Naive thymus-derived CD4-positive, alpha-beta T cell (primary cell): ENCODE measurements at regions not wholly inside any gene's neighbourhood (a gene's known extent, or its start where the extent isn't known, plus 50 kb on each side); places are given as distances from the start of the nearest gene placed in this dataset.

Source experiments
- ATAC-seq: fragments of 150-1000 bp; cut with Tn5 transposase; 2 replicates; pipeline ENCODE4 v1.10.0; 2021; ENCODE audit warnings: mild to moderate bottlenecking, moderate library complexity
- CTCF ChIA-PET: fragments of 350-600 bp; sonication (Branson Sonifier 250); formaldehyde crosslinking; loops from one replicate; lab custom pipeline; 2021; ENCODE audit warnings: antibody characterized with exemption; lab: Charles Lee
- POLR2A ChIA-PET: fragments of 350-600 bp; sonication (Branson Sonifier 250); formaldehyde crosslinking; loops from one replicate; lab custom pipeline; 2021; ENCODE audit warnings: antibody characterized with exemption, inconsistent platforms; lab: Charles Lee
- DNase-seq, 9 donors: peaks; one replicate each; pipeline versions ENCODE4 v3.0.0 to v3.0.0-alpha.2; 2020 to 2022; ENCODE audit warnings: mixed read lengths in 1 of 9
- H3K27ac ChIP-seq: one replicate; pipeline ENCODE4 v1.7.0; 2013; ENCODE audit warnings: mild to moderate bottlenecking, low read depth, low read length, moderate library complexity
- H3K27me3 ChIP-seq, 2 donors: one replicate each; pipeline ENCODE4 v1.7.0; 2013; ENCODE audit warnings: low read length in 2 of 2, mild to moderate bottlenecking in 2 of 2, moderate library complexity in 2 of 2; ENCODE audit not compliant: control insufficient read depth in 2 of 2, insufficient read depth in 2 of 2
- H3K36me3 ChIP-seq, 3 experiments: 1 replicate in 2 of 3; 2 replicates in 1 of 3; pipeline ENCODE4 v1.7.0; 2013; ENCODE audit warnings: low read length in 3 of 3, mild to moderate bottlenecking in 3 of 3, moderate library complexity in 1 of 3; ENCODE audit not compliant: insufficient read depth in 3 of 3, control insufficient read depth in 2 of 3
- H3K4me1 ChIP-seq, 2 donors: one replicate each; pipeline ENCODE4 v1.7.0; 2013; ENCODE audit warnings: low read length in 2 of 2, mild to moderate bottlenecking in 2 of 2, moderate library complexity in 1 of 2; ENCODE audit not compliant: control insufficient read depth in 2 of 2, insufficient read depth in 2 of 2
- H3K4me3 ChIP-seq: 2 replicates; pipeline ENCODE4 v1.7.0; 2013; ENCODE audit warnings: mild to moderate bottlenecking, low read length
- H3K9me3 ChIP-seq, 3 experiments: 1 replicate in 2 of 3; 2 replicates in 1 of 3; pipeline ENCODE4 v1.7.0; 2013; ENCODE audit warnings: low read length in 3 of 3; ENCODE audit not compliant: control insufficient read depth in 2 of 3
- H3K27ac Mint-ChIP-seq, 9 donors: one replicate each; pipeline ENCODE4 v1.8.0; 2020 to 2022; ENCODE audit warnings: mixed read lengths in 9 of 9, mild to moderate bottlenecking in 8 of 9, moderate library complexity in 5 of 9, inconsistent platforms in 2 of 9
- H3K27me3 Mint-ChIP-seq, 5 donors: one replicate each; pipeline ENCODE4 v1.8.0; 2021 to 2022; ENCODE audit warnings: mixed read lengths in 5 of 5, mild to moderate bottlenecking in 1 of 5
- H3K36me3 Mint-ChIP-seq, 5 donors: one replicate each; pipeline ENCODE4 v1.8.0; 2020 to 2022; ENCODE audit warnings: mixed read lengths in 5 of 5, mild to moderate bottlenecking in 3 of 5, inconsistent platforms in 1 of 5
- H3K4me1 Mint-ChIP-seq, 7 donors: one replicate each; pipeline ENCODE4 v1.8.0; 2020 to 2022; ENCODE audit warnings: mixed read lengths in 7 of 7, mild to moderate bottlenecking in 3 of 7, inconsistent platforms in 1 of 7
- H3K4me3 Mint-ChIP-seq, 10 donors: one replicate each; pipeline ENCODE4 v1.8.0; 2020 to 2022; ENCODE audit warnings: mild to moderate bottlenecking in 10 of 10, mixed read lengths in 10 of 10, moderate library complexity in 6 of 10, inconsistent platforms in 2 of 10
- H3K9me3 Mint-ChIP-seq, 11 donors: one replicate each; pipeline ENCODE4 v1.8.0; 2020 to 2022; ENCODE audit warnings: mixed read lengths in 11 of 11, mild to moderate bottlenecking in 4 of 11, inconsistent platforms in 1 of 11, moderate library complexity in 1 of 11
- intact Hi-C, 2 donors: fragments of 100-400 bp; cut with micrococcal nuclease; formaldehyde crosslinking; loops; one replicate each; pipeline ENCODE4 v1.15.1; 2023

DNA sequence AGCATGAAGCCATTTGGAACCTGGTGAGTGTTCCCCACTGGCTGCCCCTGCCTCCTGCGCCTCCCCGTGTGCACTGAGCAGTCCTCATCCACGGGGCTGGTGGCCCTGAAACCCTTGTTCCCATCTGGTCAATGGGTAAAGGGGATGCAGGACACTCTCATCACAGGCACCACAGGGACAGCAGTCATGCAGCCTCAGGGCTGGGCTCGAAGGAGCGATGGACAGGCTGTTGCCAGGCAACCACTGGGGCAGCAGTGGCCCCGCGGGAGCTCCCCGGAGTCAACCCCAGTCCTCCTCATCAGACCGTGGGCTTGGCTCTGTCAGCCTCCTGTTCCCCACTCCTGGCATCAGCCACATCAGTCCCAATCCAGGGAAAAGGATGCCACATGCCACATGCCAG is 509.5 kb downstream of the EIPR1 start:
- Histone ChIP-seq H3K4me1 (no peaks in the 10 kb centered on the region), H3K9me3 (no peaks in the 10 kb centered on the region), H3K27ac (no peak overlapping the region), H3K4me3 (no peak overlapping the region), H3K27me3 (no peaks in the 10 kb centered on the region), H3K36me3 (no peaks in the 10 kb centered on the region)
- H3K36me3 Mint-ChIP-seq: no peaks in the 10 kb centered on the region
- peaks cover 0 to 3% (median 0%) of the 10 kb centered on the region in 7 donors for H3K4me1 Mint-ChIP-seq
- H3K27ac Mint-ChIP-seq: no peak overlapping the region
- no peak for DNase-seq
- H3K27me3 Mint-ChIP-seq: no peaks in the 10 kb centered on the region
- POLR2A ChIA-PET: no interaction called here
- H3K9me3 Mint-ChIP-seq: no peaks in the 10 kb centered on the region
- no peak for ATAC-seq
- CTCF ChIA-PET: no interaction called here
- intact Hi-C loops: no loop called here
- no peak overlapping the region for H3K4me3 Mint-ChIP-seq

DNA sequence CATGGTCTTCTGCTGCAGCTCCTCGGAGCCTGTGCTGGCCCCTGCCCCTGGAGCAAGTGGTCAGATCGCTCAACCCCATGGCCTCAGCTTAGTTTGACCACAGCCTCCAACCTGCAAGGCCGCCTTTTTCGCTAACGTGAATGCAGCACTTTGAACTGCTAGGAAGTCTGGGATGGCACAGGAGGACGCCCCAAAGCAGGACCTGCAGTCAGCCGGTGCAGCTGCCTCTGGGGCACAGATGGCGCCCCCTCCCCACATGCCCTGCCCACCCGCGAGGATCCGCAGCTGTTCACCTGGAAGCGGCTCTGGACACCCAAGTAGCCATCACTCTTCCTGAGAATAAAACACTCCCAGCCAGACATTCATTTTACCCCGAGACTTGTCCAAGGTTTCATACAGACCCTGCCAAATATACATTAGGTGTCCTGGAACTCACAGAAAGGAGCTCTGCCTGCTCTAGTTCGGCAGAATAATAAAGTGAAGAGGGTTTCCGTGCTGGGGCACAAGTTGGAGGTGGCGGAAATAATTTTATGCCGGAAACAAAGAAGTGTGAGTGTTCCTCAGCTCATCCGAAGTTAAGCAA is 510.1 kb downstream of the EIPR1 start:
- Mint-ChIP-seq H3K4me1 (no peaks in the 10 kb centered on the region), H3K9me3 (no peaks in the 10 kb centered on the region), H3K27ac (no peak overlapping the region), H3K27me3 (no peaks in the 10 kb centered on the region), H3K36me3 (no peaks in the 10 kb centered on the region), H3K4me3 (no peak overlapping the region)
- POLR2A ChIA-PET: no interaction called here
- no peak for DNase-seq
- Histone ChIP-seq H3K9me3 (no peaks in the 10 kb centered on the region), H3K36me3 (no peaks in the 10 kb centered on the region), H3K27me3 (no peaks in the 10 kb centered on the region), H3K4me3 (no peak overlapping the region), H3K27ac (no peak overlapping the region), H3K4me1 (no peaks in the 10 kb centered on the region)
- intact Hi-C loops: no loop called here
- CTCF ChIA-PET: no interaction called here
- no peak for ATAC-seq

DNA sequence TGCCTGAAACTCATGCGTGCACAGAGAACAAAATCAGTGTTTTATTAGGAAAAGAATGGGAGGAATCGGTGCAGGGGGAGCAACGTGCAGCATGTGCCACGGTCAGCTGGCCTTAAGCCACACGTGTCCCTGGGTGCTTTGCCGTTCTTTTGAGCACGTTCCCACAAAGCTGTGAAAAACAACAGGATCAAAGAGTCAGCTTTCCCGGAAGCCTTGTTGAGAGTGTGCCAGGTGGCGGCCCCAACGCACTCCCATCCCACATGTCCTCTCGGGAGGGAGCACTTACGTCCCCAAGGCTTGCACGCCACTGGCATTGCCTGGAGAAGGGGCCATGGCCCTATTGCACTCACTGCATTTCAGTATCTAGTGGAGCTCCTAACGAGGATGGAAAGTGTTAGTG is 511.2 kb downstream of the EIPR1 start:
- no peak overlapping the region for H3K4me3 ChIP-seq
- Mint-ChIP-seq H3K9me3 (no peaks in the 10 kb centered on the region), H3K27me3 (no peaks in the 10 kb centered on the region), H3K4me1 (no peaks in the 10 kb centered on the region), H3K36me3 (no peaks in the 10 kb centered on the region), H3K4me3 (no peak overlapping the region), H3K27ac (no peak overlapping the region)
- POLR2A ChIA-PET: no interaction called here
- intact Hi-C loops: no loop called here
- ATAC-seq: no peak
- CTCF ChIA-PET: no interaction called here
- H3K4me1 ChIP-seq: no peaks in the 10 kb centered on the region
- H3K27me3 ChIP-seq: no peaks in the 10 kb centered on the region
- H3K27ac ChIP-seq: no peak overlapping the region
- no peak for DNase-seq
- no peaks in the 10 kb centered on the region for H3K36me3 ChIP-seq
- no peaks in the 10 kb centered on the region for H3K9me3 ChIP-seq

DNA sequence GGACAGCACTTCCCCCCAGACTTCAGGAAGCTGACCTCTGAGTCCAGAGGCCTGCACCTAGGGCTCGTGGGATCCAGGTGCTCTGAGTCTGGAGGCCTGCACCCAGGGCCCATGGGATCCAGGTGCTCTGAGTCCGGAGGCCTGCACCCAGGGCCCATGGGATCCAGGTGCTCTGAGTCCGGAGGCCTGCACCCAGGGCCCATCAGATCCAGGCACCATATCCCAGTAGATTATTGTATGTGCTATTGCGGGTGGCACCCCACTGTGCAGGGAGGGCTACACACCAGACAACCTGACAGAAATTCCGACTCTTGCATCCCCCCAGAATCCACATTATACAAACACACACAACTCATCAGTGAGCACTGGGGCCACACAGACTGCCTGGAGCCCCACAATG is 515.2 kb downstream of the EIPR1 start:
- H3K4me1 Mint-ChIP-seq: no peaks in the 10 kb centered on the region
- no peak overlapping the region for H3K4me3 Mint-ChIP-seq
- no peak overlapping the region for H3K27ac Mint-ChIP-seq
- no peaks in the 10 kb centered on the region for H3K36me3 Mint-ChIP-seq
- Histone ChIP-seq H3K4me3 (no peak overlapping the region), H3K36me3 (no peaks in the 10 kb centered on the region), H3K27ac (no peak overlapping the region), H3K9me3 (no peaks in the 10 kb centered on the region), H3K27me3 (no peaks in the 10 kb centered on the region), H3K4me1 (no peaks in the 10 kb centered on the region)
- intact Hi-C loops: no loop called here
- CTCF ChIA-PET: no interaction called here
- ATAC-seq (peak; percentile 8), DNase-seq (no peak)
- POLR2A ChIA-PET: no interaction called here
- no peaks in the 10 kb centered on the region for H3K27me3 Mint-ChIP-seq
- H3K9me3 Mint-ChIP-seq: no peaks in the 10 kb centered on the region

DNA sequence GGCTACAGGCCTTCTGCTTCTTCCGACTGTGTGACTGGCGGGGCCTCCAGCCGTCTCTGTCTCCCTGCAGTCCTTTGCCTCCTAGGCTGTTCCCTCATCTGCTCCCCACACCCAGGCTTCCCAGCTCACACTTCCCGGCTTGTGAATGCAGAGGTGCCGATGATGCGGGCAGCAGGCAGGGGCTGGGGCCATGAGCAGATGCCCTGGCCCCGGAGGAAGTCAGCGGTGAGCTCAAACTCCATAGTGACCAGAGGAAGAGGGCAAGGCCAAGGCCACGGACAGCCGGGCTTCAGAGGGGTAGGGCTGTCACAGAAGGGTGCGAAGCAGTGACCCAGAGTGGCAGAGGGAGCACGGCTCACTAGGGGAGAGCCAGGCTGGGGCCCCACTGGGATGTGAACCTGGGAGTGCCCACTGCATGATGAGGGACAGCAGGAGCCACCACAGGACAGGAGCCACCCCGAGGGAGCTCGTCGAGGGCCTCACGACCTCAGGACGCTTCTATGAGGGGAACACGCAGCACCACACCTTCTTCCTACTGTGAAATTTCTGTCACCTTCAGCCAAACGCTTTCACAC is 515.9 kb downstream of the EIPR1 start:
- no peaks in the 10 kb centered on the region for H3K9me3 Mint-ChIP-seq
- DNase-seq (no peak), ATAC-seq (no peak)
- Histone ChIP-seq H3K27me3 (no peaks in the 10 kb centered on the region), H3K27ac (no peak overlapping the region), H3K4me1 (no peaks in the 10 kb centered on the region), H3K36me3 (no peaks in the 10 kb centered on the region), H3K9me3 (no peaks in the 10 kb centered on the region), H3K4me3 (no peak overlapping the region)
- no peak overlapping the region for H3K4me3 Mint-ChIP-seq
- intact Hi-C loops: no loop called here
- CTCF ChIA-PET: no interaction called here
- no peaks in the 10 kb centered on the region for H3K4me1 Mint-ChIP-seq
- no peaks in the 10 kb centered on the region for H3K36me3 Mint-ChIP-seq
- POLR2A ChIA-PET: no interaction called here
- no peaks in the 10 kb centered on the region for H3K27me3 Mint-ChIP-seq
- H3K27ac Mint-ChIP-seq: no peak overlapping the region

DNA sequence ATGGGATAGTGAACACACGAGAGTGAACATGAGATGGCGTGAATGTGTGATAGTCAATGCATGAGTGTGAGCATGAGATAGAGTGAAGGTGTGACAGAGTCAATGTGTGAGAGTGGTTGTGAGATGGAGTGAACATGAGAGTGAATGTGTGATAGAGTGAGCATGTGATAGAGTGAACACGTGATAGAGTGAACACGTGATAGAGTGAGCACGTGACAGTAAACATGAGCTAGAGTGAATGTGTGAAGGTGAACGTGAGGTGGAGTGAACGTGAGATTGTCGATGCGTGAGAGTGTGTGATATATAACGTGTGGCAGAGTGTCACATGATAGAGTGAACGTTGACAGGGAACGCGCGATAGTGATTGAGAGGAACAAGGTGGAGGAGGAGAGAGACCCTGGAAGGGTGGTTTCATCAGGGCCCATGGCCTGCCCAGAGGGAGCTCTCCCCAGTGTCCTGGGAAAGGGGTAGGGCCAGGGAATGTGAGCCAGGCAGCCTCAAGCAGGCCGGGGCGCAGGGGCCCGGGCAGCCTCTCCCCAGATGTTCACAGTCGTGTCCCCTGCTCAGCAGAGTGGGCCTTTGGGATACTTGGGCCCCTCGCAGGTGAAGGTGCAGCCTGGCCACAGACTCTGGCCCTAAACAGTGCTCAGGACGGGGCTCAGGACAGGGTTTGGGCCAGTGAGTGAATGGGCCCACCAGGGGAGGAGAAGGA is 516.9 kb downstream of the EIPR1 start:
- H3K36me3 ChIP-seq: no peaks in the 10 kb centered on the region
- CTCF ChIA-PET: no interaction called here

DNA sequence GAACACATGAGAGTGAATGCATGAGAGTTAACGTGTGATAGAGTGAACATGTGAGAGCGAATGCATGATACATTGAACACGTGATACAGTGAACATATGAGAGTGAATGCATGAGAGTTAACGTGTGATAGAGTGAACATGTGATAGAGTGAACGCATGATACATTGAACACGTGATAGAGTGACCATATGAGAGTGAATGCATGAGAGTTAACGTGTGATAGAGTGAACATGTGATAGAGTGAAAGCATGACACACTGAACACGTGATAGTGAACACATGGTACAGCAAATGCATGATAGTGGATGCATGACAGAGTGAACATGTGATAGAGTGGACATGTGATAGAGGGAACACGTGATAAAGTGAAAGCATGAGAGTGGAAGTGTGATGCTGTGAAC is 517.9 kb downstream of the EIPR1 start:
- Mint-ChIP-seq H3K36me3 (no peaks in the 10 kb centered on the region), H3K4me1 (no peaks in the 10 kb centered on the region), H3K9me3 (no peaks in the 10 kb centered on the region), H3K27me3 (no peaks in the 10 kb centered on the region), H3K27ac (no peak overlapping the region), H3K4me3 (no peak overlapping the region)
- no peak overlapping the region for H3K27ac ChIP-seq
- POLR2A ChIA-PET: no interaction called here
- CTCF ChIA-PET: no interaction called here
- intact Hi-C loops: no loop called here
- no peaks in the 10 kb centered on the region for H3K4me1 ChIP-seq
- H3K9me3 ChIP-seq: no peaks in the 10 kb centered on the region
- no peaks in the 10 kb centered on the region for H3K27me3 ChIP-seq
- no peaks in the 10 kb centered on the region for H3K36me3 ChIP-seq
- ATAC-seq (no peak), DNase-seq (no peak)
- no peak overlapping the region for H3K4me3 ChIP-seq

More for the DNA sequence above, 516.9 kb downstream of the EIPR1 start:
- Histone ChIP-seq H3K27ac (no peak overlapping the region), H3K27me3 (no peaks in the 10 kb centered on the region), H3K4me3 (no peak overlapping the region), H3K4me1 (no peaks in the 10 kb centered on the region), H3K9me3 (no peaks in the 10 kb centered on the region)
- POLR2A ChIA-PET: no interaction called here
- Mint-ChIP-seq H3K4me1 (no peaks in the 10 kb centered on the region), H3K4me3 (no peak overlapping the region), H3K36me3 (no peaks in the 10 kb centered on the region), H3K27ac (no peak overlapping the region), H3K9me3 (no peaks in the 10 kb centered on the region), H3K27me3 (no peaks in the 10 kb centered on the region)
- intact Hi-C loops: no loop called here
- no peak for DNase-seq
- ATAC-seq: no peak
